ENCODE measurements at regions not wholly inside any gene's neighbourhood (a gene's known extent, or its start where the extent isn't known, plus 50 kb on each side); places are given as distances from the start of the nearest gene placed in this dataset.

DNA sequence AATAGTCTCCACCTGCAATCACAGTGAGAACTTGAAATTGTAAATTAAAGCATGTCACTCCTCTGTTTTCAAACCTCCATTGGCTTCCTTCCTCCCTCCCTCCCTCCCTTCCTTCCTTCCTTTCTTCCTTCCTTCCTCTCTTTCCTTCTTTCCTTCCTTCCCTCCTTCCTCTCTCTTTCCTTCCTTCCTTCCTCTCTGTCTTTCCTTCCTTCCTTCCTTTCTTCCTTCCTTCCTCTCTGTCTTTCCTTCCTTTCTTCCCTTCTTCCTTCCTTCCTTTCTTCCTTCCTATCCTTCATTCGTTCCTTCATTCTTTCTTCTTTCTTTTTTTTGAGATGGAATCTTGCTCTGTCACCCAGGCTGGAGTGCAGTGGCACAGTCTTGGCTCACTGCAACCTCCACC is 595.0 kb upstream of the ZNF608 start:
- TF ChIP-seq, protein P1, sequence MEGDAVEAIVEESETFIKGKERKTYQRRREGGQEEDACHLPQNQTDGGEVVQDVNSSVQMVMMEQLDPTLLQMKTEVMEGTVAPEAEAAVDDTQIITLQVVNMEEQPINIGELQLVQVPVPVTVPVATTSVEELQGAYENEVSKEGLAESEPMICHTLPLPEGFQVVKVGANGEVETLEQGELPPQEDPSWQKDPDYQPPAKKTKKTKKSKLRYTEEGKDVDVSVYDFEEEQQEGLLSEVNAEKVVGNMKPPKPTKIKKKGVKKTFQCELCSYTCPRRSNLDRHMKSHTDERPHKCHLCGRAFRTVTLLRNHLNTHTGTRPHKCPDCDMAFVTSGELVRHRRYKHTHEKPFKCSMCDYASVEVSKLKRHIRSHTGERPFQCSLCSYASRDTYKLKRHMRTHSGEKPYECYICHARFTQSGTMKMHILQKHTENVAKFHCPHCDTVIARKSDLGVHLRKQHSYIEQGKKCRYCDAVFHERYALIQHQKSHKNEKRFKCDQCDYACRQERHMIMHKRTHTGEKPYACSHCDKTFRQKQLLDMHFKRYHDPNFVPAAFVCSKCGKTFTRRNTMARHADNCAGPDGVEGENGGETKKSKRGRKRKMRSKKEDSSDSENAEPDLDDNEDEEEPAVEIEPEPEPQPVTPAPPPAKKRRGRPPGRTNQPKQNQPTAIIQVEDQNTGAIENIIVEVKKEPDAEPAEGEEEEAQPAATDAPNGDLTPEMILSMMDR (IDR thresholded peaks at IDR 0.05): no peak
- no peak for TF ChIP-seq POLR2A (IDR thresholded peaks at IDR 0.05)
- no peak overlapping the region for H3K4me3 ChIP-seq
- peaks cover 0 to 6% (median 0%) of the 10 kb centered on the region in 12 donors for H3K4me1 ChIP-seq
- DNase-seq: no peak
- intact Hi-C loops (cut with DNase I): loop anchor here in 2 of 10 donors (10.0 kb wide), 2 partner anchors 507 to 597 kb away; partner anchors contain the start of gene ZNF608 (in 1 of the 2)
- no peak overlapping the region for H3K27ac ChIP-seq
- H3K27me3 ChIP-seq: no peaks in the 10 kb centered on the region
- H3K36me3 ChIP-seq: no peaks in the 10 kb centered on the region
- no peaks in the 10 kb centered on the region for H3K9me3 ChIP-seq
- 73 to 87% (median 79%) methylated on average over 1 of the region's 1 CpG for WGBS, 4 donors
- no peak for ATAC-seq

DNA sequence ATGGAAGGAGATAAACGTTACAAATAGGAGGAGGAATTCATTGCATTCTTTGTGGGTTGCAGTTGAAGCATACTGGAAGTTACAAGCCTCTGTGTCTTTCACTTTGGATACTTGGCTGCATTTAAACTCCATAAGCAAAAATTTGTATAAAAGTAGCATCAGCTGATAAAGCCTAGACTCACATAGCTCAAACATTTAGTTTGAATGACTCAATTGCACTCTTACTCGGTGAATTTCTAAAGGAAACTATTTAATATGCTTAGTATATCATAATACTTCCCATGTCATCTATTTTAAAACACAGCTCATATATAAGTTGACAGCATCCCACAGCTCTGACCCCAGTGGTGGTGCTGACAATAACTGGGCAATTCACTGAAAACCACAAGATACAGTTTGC is 596.6 kb upstream of the ZNF608 start:
- no peak for ATAC-seq
- H3K4me3 ChIP-seq: no peak overlapping the region
- TF ChIP-seq, protein P1 (IDR thresholded peaks at IDR 0.05): no peak
- no peak for TF ChIP-seq POLR2A (IDR thresholded peaks at IDR 0.05)
- DNase-seq: no peak
- H3K4me1 ChIP-seq: peaks cover 0 to 4% (median 0%) of the 10 kb centered on the region in 12 donors
- H3K27ac ChIP-seq: no peak overlapping the region
- intact Hi-C loops (cut with DNase I): loop anchor here in 2 of 10 donors (10.0 kb wide), 2 partner anchors 508 to 598 kb away; partner anchors contain the start of gene ZNF608 (in 1 of the 2)
- H3K36me3 ChIP-seq: no peaks in the 10 kb centered on the region
- no peaks in the 10 kb centered on the region for H3K9me3 ChIP-seq
- no peaks in the 10 kb centered on the region for H3K27me3 ChIP-seq
- WGBS, 4 donors: 61 to 76% (median 65%) methylated on average over 2 of the region's 2 CpGs

DNA sequence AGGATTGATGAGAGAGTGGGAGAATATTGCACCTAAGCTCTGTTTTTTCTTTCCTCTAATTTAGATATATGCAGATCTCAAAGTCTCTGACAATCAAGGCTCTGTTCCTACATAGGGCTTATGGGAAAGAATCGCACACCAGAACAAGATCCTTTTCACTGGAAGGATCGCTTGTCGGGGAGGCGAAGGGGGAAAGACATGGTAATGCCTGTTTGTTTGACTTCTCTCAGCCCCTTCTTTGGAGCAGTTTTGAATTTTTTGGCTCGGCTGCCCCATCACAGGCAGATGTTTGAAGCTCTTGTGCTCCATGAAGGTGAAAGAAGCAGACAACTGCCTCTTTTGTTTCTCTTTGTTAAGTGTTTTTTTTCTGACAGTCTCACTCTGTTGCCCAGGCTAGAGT is 599.9 kb upstream of the ZNF608 start:
- Histone ChIP-seq H3K4me3 (no peak overlapping the region), H3K27me3 (no peaks in the 10 kb centered on the region), H3K4me1 (peaks cover 0 to 22% (median 12%) of the 10 kb centered on the region in 12 donors), H3K27ac (no peak overlapping the region), H3K36me3 (no peaks in the 10 kb centered on the region), H3K9me3 (no peaks in the 10 kb centered on the region)
- 86 to 98% (median 95%) methylated on average over 5 of the region's 5 CpGs for WGBS, 4 donors
- DNase-seq (no peak), ATAC-seq (no peak)
- intact Hi-C loops (cut with DNase I): loop anchor here in 2 of 10 donors (10.0 kb wide), 2 partner anchors 512 to 602 kb away; partner anchors contain the start of gene ZNF608 (in 1 of the 2)
- TF ChIP-seq POLR2A (IDR thresholded peaks at IDR 0.05): no peak
- TF ChIP-seq, protein P1 (IDR thresholded peaks at IDR 0.05): no peak

DNA sequence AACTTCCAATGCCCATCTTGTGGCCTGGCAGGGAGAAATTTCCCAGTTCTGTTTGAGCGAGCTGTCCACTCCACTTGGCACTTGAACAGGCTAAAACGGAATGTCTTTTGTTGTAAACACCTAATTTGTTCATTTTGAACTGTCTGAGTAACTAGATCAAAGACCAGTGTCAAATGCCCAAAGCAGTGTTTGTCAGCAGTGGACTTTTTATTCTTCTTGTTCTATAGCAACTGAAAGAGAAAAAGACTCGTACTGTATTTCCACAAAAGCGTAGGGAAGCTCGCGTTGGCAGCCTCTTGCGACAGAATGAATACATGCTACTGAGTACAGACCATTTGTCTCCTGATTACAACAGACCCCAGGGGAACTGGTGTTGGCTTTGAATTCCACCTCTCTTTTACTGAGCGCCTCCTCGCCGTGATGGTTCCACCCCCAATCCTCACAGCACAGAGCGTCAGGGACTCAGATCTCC is 601.8 kb upstream of the ZNF608 start:
- Histone ChIP-seq H3K36me3 (no peaks in the 10 kb centered on the region), H3K27me3 (no peaks in the 10 kb centered on the region), H3K9me3 (peaks cover 0 to 2% (median 0%) of the 10 kb centered on the region in 12 donors), H3K4me1 (peaks cover 0 to 22% (median 12%) of the 10 kb centered on the region in 12 donors), H3K4me3 (peak overlapping the region in 4 of 12 donors; percentile 10 to 35 (median 26)), H3K27ac (peak overlapping the region in 1 of 12 donors; percentile 6)
- intact Hi-C loops (cut with DNase I): loop anchor here in 2 of 10 donors (10.0 kb wide), 2 partner anchors 513 to 603 kb away; partner anchors contain the start of gene ZNF608 (in 1 of the 2)
- 57 to 75% (median 72%) methylated on average over 11 of the region's 11 CpGs for WGBS, 4 donors
- no peak for TF ChIP-seq POLR2A (IDR thresholded peaks at IDR 0.05)
- TF ChIP-seq, protein P1 (IDR thresholded peaks at IDR 0.05): no peak
- ATAC-seq: peak in 3 of 4 donors; percentile 65 to 87 (median 85)
- peak in 4 of 5 donors; percentile 25 to 51 (median 32) for DNase-seq
